HG03060 (cell line): ENCODE measurements at regions not wholly inside any gene's neighbourhood (a gene's known extent, or its start where the extent isn't known, plus 50 kb on each side); places are given as distances from the start of the nearest gene placed in this dataset.

Experiments used
- ATAC-seq: cut with Tn5 transposase; IDR thresholded peaks from one replicate; pipeline ENCODE4 v1.9.1; 2021; ENCODE audit warnings: low read depth, moderate number of reproducible peaks; ENCODE audit not compliant: unreplicated experiment

GRCh38 chrX:39905946-39906345 is 191.8 kb downstream of the BCOR start:
- ATAC-seq, result no peak

- ATAC-seq, result no peak
Observed at GRCh38 chrX:39907964-39908661, 189.6 kb downstream of the BCOR start.

- ATAC-seq, result no peak
Observed at GRCh38 chrX:39909996-39910395, 187.8 kb downstream of the BCOR start.

GRCh38 chrX:39910651-39911050 is 187.1 kb downstream of the BCOR start:
- ATAC-seq, result no peak

DNA sequence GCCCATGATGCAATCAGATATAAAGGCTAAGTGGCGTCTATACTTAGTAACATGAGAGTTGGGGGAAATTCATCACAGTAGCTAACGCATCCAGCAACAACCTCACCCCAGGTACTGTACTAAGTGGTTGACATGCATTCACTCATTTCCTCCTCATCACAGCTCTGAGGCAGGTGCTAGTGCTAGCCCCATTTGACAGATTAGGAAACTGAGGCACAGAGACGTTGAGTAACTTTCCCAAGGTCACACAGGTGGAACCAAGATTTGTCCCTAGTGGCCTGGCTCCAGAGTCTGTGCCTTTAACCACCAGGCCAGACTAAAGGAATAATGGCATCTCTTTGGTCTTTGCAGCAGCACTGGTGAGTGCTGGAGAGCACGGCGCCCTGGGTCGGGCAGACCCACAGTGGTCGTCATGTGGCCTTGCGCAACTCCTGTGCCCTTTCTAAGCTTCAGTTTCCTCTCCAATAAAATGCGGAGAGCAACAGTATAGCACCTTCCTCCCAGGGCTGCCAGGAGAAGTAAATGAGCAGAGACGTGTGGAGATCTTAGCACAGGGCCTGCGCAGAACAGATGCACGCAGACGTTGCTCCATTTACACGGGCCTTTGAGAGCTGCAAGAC is 186.4 kb downstream of the BCOR start:
- no peak for ATAC-seq

GRCh38 chrX:39912126-39912525 is 185.6 kb downstream of the BCOR start:
- no peak for ATAC-seq

DNA sequence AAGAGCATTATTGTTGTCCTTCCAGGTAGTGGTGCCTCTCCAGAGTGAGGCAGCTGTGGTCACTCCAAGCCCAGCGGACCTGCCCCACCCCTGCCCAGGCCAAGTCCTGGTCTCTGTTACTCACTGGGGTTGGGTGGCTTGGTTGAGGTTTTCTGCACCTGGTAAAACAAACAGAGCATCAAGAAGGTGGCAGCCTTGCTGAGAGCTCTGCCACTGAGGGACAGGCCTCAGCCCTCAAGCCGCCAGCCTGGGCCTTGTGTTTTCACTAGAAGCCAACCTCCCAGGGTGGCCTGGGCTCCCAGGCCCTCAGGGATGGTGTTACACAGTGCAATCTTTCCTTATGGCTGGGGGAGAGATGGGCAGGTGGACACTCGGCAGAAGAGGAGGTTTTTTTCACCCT is 182.7 kb downstream of the BCOR start:
- ATAC-seq, result no peak

- no peak for ATAC-seq
Observed at GRCh38 chrX:39915596-39915995, 182.2 kb downstream of the BCOR start.

DNA sequence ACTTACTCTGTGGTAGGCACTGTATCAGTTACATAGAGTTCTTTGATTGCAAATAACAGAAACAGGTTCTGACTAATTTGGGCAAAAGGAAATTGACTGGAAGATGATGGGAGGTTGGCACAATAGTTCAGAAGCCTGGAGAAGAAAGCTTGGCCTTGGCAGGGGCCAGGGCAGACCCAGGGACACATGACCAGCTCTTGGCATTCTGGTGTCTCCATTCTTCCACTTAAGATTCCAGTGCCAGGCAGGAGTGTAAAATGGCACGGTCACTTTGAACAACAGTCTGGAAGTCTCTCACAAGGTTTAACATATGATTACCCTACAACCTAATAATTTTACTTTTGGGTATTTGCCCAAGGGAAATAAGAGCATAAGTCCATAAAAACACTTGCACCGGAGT is 175.9 kb downstream of the BCOR start:
- ATAC-seq, result no peak

GRCh38 chrX:39922488-39922887 is 175.3 kb downstream of the BCOR start:
- no peak for ATAC-seq

- no peak for ATAC-seq
Observed at GRCh38 chrX:39922926-39923325, 174.8 kb downstream of the BCOR start.

DNA sequence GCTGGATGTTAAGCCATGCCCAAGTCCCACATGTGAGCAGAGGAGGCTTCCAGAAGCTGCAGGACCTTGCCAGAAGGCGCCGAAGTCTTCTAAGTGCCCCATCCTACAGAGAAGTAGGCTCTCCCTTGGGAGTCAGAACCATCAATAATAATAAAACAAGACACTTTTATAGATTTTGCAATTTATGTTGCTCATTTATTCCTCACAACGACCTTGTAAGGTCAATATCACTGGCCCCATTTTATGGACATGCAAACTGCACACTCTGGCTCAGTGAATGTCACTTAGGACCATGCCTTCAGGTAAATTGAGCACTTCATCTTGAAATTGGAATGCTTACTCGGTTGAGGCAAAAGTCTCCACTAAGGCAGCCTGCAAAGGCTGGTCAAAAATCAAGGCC is 170.4 kb downstream of the BCOR start:
- ATAC-seq, result no peak

GRCh38 chrX:39928704-39929378 is 168.9 kb downstream of the BCOR start:
- no peak for ATAC-seq

DNA sequence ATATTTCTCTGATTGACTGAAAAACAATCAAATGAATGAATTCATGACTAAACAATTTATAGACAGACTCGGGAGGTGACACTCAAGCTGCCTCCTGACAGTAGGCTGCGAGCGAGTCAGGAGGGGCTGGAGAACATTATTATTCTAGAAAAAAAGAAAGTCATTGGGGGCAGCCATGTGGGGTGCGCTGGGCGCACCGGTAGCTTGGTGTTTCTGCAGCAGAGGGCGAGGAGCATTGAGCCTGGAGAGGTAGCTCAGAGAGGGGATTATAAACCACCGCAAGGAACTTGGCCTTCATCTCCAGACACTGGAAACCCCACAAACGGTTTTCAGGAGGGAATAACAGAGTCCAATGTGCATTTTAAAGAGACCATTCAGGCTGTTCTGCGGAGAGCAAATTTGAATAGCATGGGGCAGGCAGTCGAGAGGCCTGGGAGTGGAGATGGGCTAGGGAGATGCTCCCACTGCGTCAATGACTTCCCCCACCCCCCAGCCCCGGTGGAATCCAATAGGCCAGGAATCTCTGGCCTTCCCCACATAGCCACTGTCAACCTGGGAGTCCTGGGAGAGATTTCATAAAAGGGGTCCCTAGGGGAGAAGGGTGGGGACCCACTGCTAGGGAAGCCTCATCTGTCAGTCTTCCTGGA is 168.3 kb downstream of the BCOR start:
- no peak for ATAC-seq

DNA sequence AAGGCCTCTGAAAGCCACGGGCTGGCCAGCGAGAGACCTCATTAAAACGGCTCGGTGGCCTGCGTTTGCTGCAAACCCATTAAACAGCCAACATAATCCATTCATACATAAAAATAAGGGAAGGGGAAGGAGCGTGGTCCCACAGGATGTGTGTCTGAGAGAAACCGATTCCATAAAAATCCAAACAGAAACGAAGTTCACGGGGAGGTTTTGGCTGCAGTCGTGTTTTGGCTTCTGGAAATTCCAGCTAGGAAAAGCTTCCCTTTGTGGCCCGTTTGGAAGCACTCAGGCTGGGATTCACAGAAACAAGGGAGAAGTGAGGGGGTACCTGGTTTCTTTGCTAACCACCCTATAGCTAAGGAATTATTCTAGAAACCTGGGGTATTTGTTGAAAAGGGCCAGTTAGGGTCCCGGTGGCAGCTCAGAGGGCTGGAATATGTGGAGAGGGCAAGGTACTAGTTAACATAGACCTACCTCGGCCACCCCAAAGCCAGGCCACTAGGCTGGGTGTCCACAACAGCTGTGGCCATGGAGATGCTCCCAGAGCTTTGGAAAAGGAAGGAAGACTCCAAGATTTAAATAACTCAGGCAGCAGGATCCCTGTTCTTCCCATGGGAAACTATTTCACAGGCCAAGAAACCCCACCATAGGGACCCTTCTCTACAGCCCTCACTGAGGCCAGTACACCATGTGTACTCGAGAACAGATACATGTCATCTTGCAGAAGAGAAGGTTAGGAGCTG is 166.8 kb downstream of the BCOR start:
- no peak for ATAC-seq

GRCh38 chrX:39931529-39932282 is 166.1 kb downstream of the BCOR start:
- ATAC-seq, result no peak

- no peak for ATAC-seq
Observed at GRCh38 chrX:39935411-39936064, 162.2 kb downstream of the BCOR start.

- ATAC-seq, result no peak
Observed at GRCh38 chrX:39936886-39937770, 160.6 kb downstream of the BCOR start.

- ATAC-seq, result no peak
Observed at GRCh38 chrX:39938466-39938865, 159.3 kb downstream of the BCOR start.
